A549 (cell line): ENCODE measurements at regions not wholly inside any gene's neighbourhood (a gene's known extent, or its start where the extent isn't known, plus 50 kb on each side); places are given as distances from the start of the nearest gene placed in this dataset.

ENCODE experiments used
- ATAC-seq, 2 experiments: fragments of 200-7000 bp in 1 of 2; fragments of >200 bp in 1 of 2; cut with Nextera tagmentation in 1 of 2; cut with Tn5 transposase in 1 of 2; 3 replicates each; pipeline versions ENCODE4 v1.8.0 to v1.9.1; 2018 to 2020; ENCODE audit warnings: mild to moderate bottlenecking in 1 of 2, moderate library complexity in 1 of 2
- CTCF ChIA-PET: fragments of 300-600 bp; sonication (Branson Sonifier 250); formaldehyde crosslinking; extraction: SDS; loops from one replicate; lab custom pipeline; 2021; ENCODE audit warnings: antibody characterized with exemption, inconsistent platforms; lab: Yijun Ruan, JAX
- POLR2A ChIA-PET: fragments of 350-600 bp; formaldehyde crosslinking; extraction: SDS; loops from one replicate; lab custom pipeline; 2021; ENCODE audit warnings: antibody characterized with exemption, inconsistent platforms; lab: Yijun Ruan, JAX
- DNase-seq, 2 experiments: peaks; one replicate each; pipeline versions ENCODE4 v3.0.0 to v3.0.0-alpha.2; 2011 to 2016; ENCODE audit warnings: low read depth in 1 of 2, low spot score in 1 of 2
- FAIRE-seq: peaks from 2 replicates; lab custom pipeline; 2011; peaks lifted over from hg19 to GRCh38; lab: Jason Lieb, UNC
- H3K27ac ChIP-seq, 2 experiments: fragments of >200 bp; sonication (Bioruptor Twin); formaldehyde crosslinking; 3 replicates each; pipeline ENCODE4 v1.5.1; 2016 to 2017
- H3K4me1 ChIP-seq: fragments of >200 bp; sonication (Bioruptor Twin); formaldehyde crosslinking; 3 replicates; pipeline ENCODE4 v1.6.1; 2016
- H3K4me2 ChIP-seq: fragments of >200 bp; sonication (Bioruptor Twin); formaldehyde crosslinking; 3 replicates; pipeline ENCODE4 v1.6.1; 2016
- H3K4me3 ChIP-seq: fragments of >200 bp; sonication (Bioruptor Twin); formaldehyde crosslinking; 3 replicates; pipeline ENCODE4 v1.5.1; 2016
- H3K9me3 ChIP-seq: fragments of >200 bp; sonication (Bioruptor Twin); formaldehyde crosslinking; 3 replicates; pipeline ENCODE4 v1.6.1; 2016
- ATOH8 ChIP-seq: fragments of 250-450 bp; sonication (Bioruptor Pico); IDR thresholded peaks from 2 replicates; pipeline ENCODE4 v1.5.0; 2020; ENCODE audit warnings: low read depth, mild to moderate bottlenecking, moderate library complexity
- BCL3 ChIP-seq: fragments of >200 bp; sonication (Bioruptor Twin); formaldehyde crosslinking; IDR thresholded peaks from 3 replicates; pipeline ENCODE4 v1.6.1; 2016
- CEBPB ChIP-seq, 2 experiments: fragments of >200 bp in 1 of 2; sonication (Bioruptor Twin) in 1 of 2; formaldehyde crosslinking in 1 of 2; IDR thresholded peaks; 2 replicates each; pipeline ENCODE4 v1.6.1; 2012 to 2016
- CHD2 ChIP-seq: fragments of 150-350 bp; IDR thresholded peaks from 2 replicates; pipeline ENCODE4 v1.6.1; 2014; ENCODE audit warnings: low read length; ENCODE audit not compliant: partially characterized antibody
- CHD4 ChIP-seq: fragments of 200-600 bp; sonication (generic); IDR thresholded peaks from 2 replicates; pipeline ENCODE4 v1.6.1; 2016; ENCODE audit warnings: antibody characterized with exemption, mild to moderate bottlenecking, borderline replicate concordance
- EHMT2 ChIP-seq: fragments of 200-600 bp; sonication (generic); IDR thresholded peaks from 2 replicates; pipeline ENCODE4 v1.6.1; 2016; ENCODE audit warnings: antibody characterized with exemption, low read depth, mild to moderate bottlenecking, moderate library complexity
- ELK1 ChIP-seq: fragments of 150-350 bp; IDR thresholded peaks from 2 replicates; pipeline ENCODE4 v1.6.1; 2014; ENCODE audit warnings: low read depth, mild to moderate bottlenecking, low read length
- ESRRA ChIP-seq: fragments of 150-350 bp; IDR thresholded peaks from 2 replicates; pipeline ENCODE4 v1.6.1; 2014; ENCODE audit warnings: mild to moderate bottlenecking, low read length, borderline replicate concordance
- FOSL2 ChIP-seq, 2 experiments: fragments of 450-650 bp in 1 of 2; fragments of >200 bp in 1 of 2; sonication (Bioruptor Twin) in 1 of 2; formaldehyde crosslinking; IDR thresholded peaks; 2 replicates each; pipeline versions ENCODE4 v1.5.0 to v1.6.1; 2016 to 2020; ENCODE audit warnings: mild to moderate bottlenecking in 1 of 2, moderate library complexity in 1 of 2
- FOXS1 ChIP-seq: fragments of 250-450 bp; sonication (Bioruptor Pico); IDR thresholded peaks from 2 replicates; pipeline ENCODE4 v1.5.0; 2020; ENCODE audit warnings: mild to moderate bottlenecking, moderate library complexity
- HDAC2 ChIP-seq: fragments of 200-600 bp; sonication (generic); IDR thresholded peaks from 2 replicates; pipeline ENCODE4 v1.6.1; 2016
- HEYL ChIP-seq: fragments of 250-450 bp; sonication (Bioruptor Pico); IDR thresholded peaks from 2 replicates; pipeline ENCODE4 v1.8.0; 2021; ENCODE audit warnings: mild to moderate bottlenecking, moderate library complexity
- HMGXB4 ChIP-seq: fragments of 250-450 bp; sonication (Bioruptor Pico); IDR thresholded peaks from 2 replicates; pipeline ENCODE4 v1.5.0; 2021; ENCODE audit warnings: mild to moderate bottlenecking, moderate library complexity, borderline replicate concordance
- HOXB13 ChIP-seq: fragments of 250-450 bp; sonication (Bioruptor Pico); IDR thresholded peaks from 2 replicates; pipeline ENCODE4 v1.5.0; 2020; ENCODE audit warnings: low read depth, mild to moderate bottlenecking, moderate library complexity
- KDM1A ChIP-seq: fragments of 200-600 bp; sonication (generic); IDR thresholded peaks from 2 replicates; pipeline ENCODE4 v1.6.1; 2016; ENCODE audit warnings: low read depth, mild to moderate bottlenecking
- MAFK ChIP-seq: fragments of 450-650 bp; IDR thresholded peaks from 2 replicates; pipeline ENCODE4 v1.6.1; 2014; ENCODE audit not compliant: partially characterized antibody
- MAX ChIP-seq: IDR thresholded peaks from 2 replicates; pipeline ENCODE4 v1.6.1; 2012
- MYC ChIP-seq: IDR thresholded peaks from 2 replicates; pipeline ENCODE4 v1.6.1; 2012; ENCODE audit warnings: mild to moderate bottlenecking, inconsistent platforms, low read length, improper control_type of control experiment, borderline replicate concordance
- PBX3 ChIP-seq: IDR thresholded peaks from 2 replicates; pipeline ENCODE4 v1.6.1; 2012
- RARB ChIP-seq: fragments of 250-450 bp; sonication (Bioruptor Pico); IDR thresholded peaks from 2 replicates; pipeline ENCODE4 v1.8.0; 2021; ENCODE audit warnings: mild to moderate bottlenecking, moderate library complexity
- RCOR1 ChIP-seq: fragments of 150-350 bp; IDR thresholded peaks from 2 replicates; pipeline ENCODE4 v1.6.1; 2014; ENCODE audit warnings: antibody characterized with exemption, low read length, low read depth
- RFX5 ChIP-seq: fragments of 450-650 bp; IDR thresholded peaks from 2 replicates; pipeline ENCODE4 v1.7.1; 2014; ENCODE audit warnings: antibody characterized with exemption, mild to moderate bottlenecking, moderate library complexity
- RNF2 ChIP-seq: fragments of 200-600 bp; sonication (generic); IDR thresholded peaks from 2 replicates; pipeline ENCODE4 v1.6.1; 2016; ENCODE audit warnings: low read depth, mild to moderate bottlenecking, antibody characterized with exemption, moderate library complexity, borderline replicate concordance
- TFCP2L1 ChIP-seq: fragments of 250-450 bp; sonication (Bioruptor Pico); IDR thresholded peaks from 2 replicates; pipeline ENCODE4 v1.5.0; 2021; ENCODE audit warnings: mild to moderate bottlenecking
- TP53 ChIP-seq: fragments of 250-450 bp; sonication (Bioruptor Pico); IDR thresholded peaks from 2 replicates; pipeline ENCODE4 v1.5.0; 2021; ENCODE audit warnings: mild to moderate bottlenecking, moderate library complexity
- USF2 ChIP-seq: fragments of 450-650 bp; IDR thresholded peaks from 2 replicates; pipeline ENCODE4 v1.6.1; 2014; ENCODE audit warnings: antibody characterized with exemption
- ZC3H11A ChIP-seq: fragments of 450-650 bp; IDR thresholded peaks from 2 replicates; pipeline ENCODE4 v1.6.1; 2014; ENCODE audit warnings: antibody characterized with exemption, mild to moderate bottlenecking
- WGBS: methylation state at CpG from one replicate; pipeline ENCODE4 v1.1.6; 2017; ENCODE audit errors: missing lambda C conversion rate; 5-methylcytosine and 5-hydroxymethylcytosine counted together

GRCh38 chrX:133159205-133159604 is 58.9 kb downstream of the TFDP3 start:
- CTCF ChIA-PET, result interaction anchor here (1.1 kb wide), 1 partner anchor 12 kb away, joined by 3 read pairs; no protein-coding TSS in a partner anchor
- no peaks in the 10 kb centered on the region for H3K4me1 ChIP-seq
- POLR2A ChIA-PET, result no interaction called here
- WGBS, result 0% methylated on average over 1 of the region's 4 CpGs
- TF ChIP-seq ELK1 (no peak), RFX5 (no peak), BCL3 (no peak), CHD2 (no peak), HEYL (CRISPR knock-in tag) (no peak), RCOR1 (no peak), RARB (CRISPR knock-in tag) (no peak), MAFK (no peak), MYC (no peak), HDAC2 (no peak), ZC3H11A (no peak), ESRRA (no peak), CHD4 (no peak), RNF2 (no peak), TP53 (no peak), MAX (no peak), FOXS1 (no peak), PBX3 (no peak), FOSL2 (IDR thresholded peaks at IDR 0.05) (no peak), FOSL2 (CRISPR knock-in tag; IDR thresholded peaks at IDR 0.05) (no peak), EHMT2 (no peak)
- TF ChIP-seq, all 56 proteins: peak for 0
- Histone ChIP-seq H3K4me2 (no peak overlapping the region), H3K9me3 (no peaks in the 10 kb centered on the region), H3K27ac (no peak overlapping the region), H3K4me3 (no peak overlapping the region)
- FAIRE-seq (no peak), DNase-seq (no peak), ATAC-seq (no peak)

- POLR2A ChIA-PET, result no interaction called here
These were observed 54.4 kb upstream of the USP26 start for GRCh38 chrX:133151336-133151735.

More at GRCh38 chrX:133151336-133151735, 54.4 kb upstream of the USP26 start:
- Histone ChIP-seq H3K4me2 (no peak overlapping the region), H3K4me3 (no peak overlapping the region), H3K4me1 (no peaks in the 10 kb centered on the region), H3K27ac (no peak overlapping the region), H3K9me3 (no peaks in the 10 kb centered on the region)
- 22% methylated on average over 1 of the region's 1 CpG for WGBS
- TF ChIP-seq CEBPB (IDR thresholded peaks at IDR 0.05) (no peak), HMGXB4 (no peak), TFCP2L1 (CRISPR knock-in tag) (no peak), BCL3 (no peak), USF2 (no peak), HOXB13 (CRISPR knock-in tag) (no peak), RARB (CRISPR knock-in tag) (no peak), MAFK (no peak), ESRRA (no peak), ATOH8 (CRISPR knock-in tag) (no peak), PBX3 (no peak), MYC (no peak), KDM1A (no peak)
- CTCF ChIA-PET, result no interaction called here
- FAIRE-seq (no peak), ATAC-seq (no peak), DNase-seq (peak in 1 of 2 experiments; percentile 0)
